Esophagus squamous epithelium (tissue), 5 donors: ENCODE measurements at regions not wholly inside any gene's neighbourhood (a gene's known extent, or its start where the extent isn't known, plus 50 kb on each side); places are given as distances from the start of the nearest gene placed in this dataset.

Experiments
- DNase-seq: peaks from one replicate; lab custom pipeline; 2025; lab: John Stamatoyannopoulos, UW
- H3K27ac ChIP-seq, 4 donors: fragments of 200-600 bp; sonication (generic); one replicate each; pipeline ENCODE4 v1.5.1; 2016 to 2019; ENCODE audit warnings: mild to moderate bottlenecking in 1 of 4
- H3K27me3 ChIP-seq, 4 donors: fragments of 200-600 bp; sonication (generic); 1 replicate in 3 of 4; 2 replicates in 1 of 4; pipeline versions ENCODE4 v1.5.1 to v1.6.0; 2017 to 2021; ENCODE audit warnings: antibody characterized with exemption in 1 of 4
- H3K36me3 ChIP-seq, 3 donors: fragments of 200-600 bp; sonication (generic); one replicate each; pipeline ENCODE4 v1.5.1; 2016 to 2019
- H3K4me1 ChIP-seq, 3 donors: fragments of 200-600 bp; sonication (generic); one replicate each; pipeline ENCODE4 v1.5.1; 2017 to 2019
- H3K4me3 ChIP-seq, 4 donors: fragments of 200-600 bp; sonication (generic); 1 replicate in 3 of 4; 2 replicates in 1 of 4; pipeline ENCODE4 v1.5.1; 2016 to 2019; ENCODE audit warnings: mild to moderate bottlenecking in 2 of 4, moderate library complexity in 1 of 4
- H3K9me3 ChIP-seq, 3 donors: fragments of 200-600 bp; sonication (generic); one replicate each; pipeline ENCODE4 v1.5.1; 2016 to 2019
- POLR2A ChIP-seq, 4 donors: fragments of 450-650 bp; IDR thresholded peaks; one replicate each; pipeline ENCODE4 v1.6.1; 2017; ENCODE audit warnings: antibody characterized with exemption in 4 of 4, mild to moderate bottlenecking in 4 of 4, moderate library complexity in 3 of 4
- WGBS, 2 donors: methylation state at CpG; one replicate each; pipeline ENCODE4 v1.1.5; 2018; 5-methylcytosine and 5-hydroxymethylcytosine counted together
- intact Hi-C: fragments of 100-400 bp; cut with DNase I; formaldehyde crosslinking; loops from one replicate; pipeline ENCODE4 v1.15.0; 2022
- TF ChIP-seq, protein P1 (sequence below), 6 experiments: fragments of 450-650 bp in 4 of 6; fragments of 200-600 bp in 2 of 6; sonication (generic) in 2 of 6; IDR thresholded peaks; one replicate each; pipeline ENCODE4 v1.5.1; 2016 to 2019; ENCODE audit warnings: antibody characterized with exemption in 6 of 6, mild to moderate bottlenecking in 4 of 6, moderate library complexity in 4 of 6
- donor health status: DM: yes; HTN: yes; CAD: no.

- Histone ChIP-seq H3K4me3 (no peak overlapping the region), H3K36me3 (no peaks in the 10 kb centered on the region), H3K9me3 (no peaks in the 10 kb centered on the region), H3K4me1 (peaks cover 0 to 10% (median 0%) of the 10 kb centered on the region in 3 donors), H3K27me3 (no peaks in the 10 kb centered on the region), H3K27ac (no peak overlapping the region)
- intact Hi-C loops, result no loop called here
- TF ChIP-seq, protein P1, sequence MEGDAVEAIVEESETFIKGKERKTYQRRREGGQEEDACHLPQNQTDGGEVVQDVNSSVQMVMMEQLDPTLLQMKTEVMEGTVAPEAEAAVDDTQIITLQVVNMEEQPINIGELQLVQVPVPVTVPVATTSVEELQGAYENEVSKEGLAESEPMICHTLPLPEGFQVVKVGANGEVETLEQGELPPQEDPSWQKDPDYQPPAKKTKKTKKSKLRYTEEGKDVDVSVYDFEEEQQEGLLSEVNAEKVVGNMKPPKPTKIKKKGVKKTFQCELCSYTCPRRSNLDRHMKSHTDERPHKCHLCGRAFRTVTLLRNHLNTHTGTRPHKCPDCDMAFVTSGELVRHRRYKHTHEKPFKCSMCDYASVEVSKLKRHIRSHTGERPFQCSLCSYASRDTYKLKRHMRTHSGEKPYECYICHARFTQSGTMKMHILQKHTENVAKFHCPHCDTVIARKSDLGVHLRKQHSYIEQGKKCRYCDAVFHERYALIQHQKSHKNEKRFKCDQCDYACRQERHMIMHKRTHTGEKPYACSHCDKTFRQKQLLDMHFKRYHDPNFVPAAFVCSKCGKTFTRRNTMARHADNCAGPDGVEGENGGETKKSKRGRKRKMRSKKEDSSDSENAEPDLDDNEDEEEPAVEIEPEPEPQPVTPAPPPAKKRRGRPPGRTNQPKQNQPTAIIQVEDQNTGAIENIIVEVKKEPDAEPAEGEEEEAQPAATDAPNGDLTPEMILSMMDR (IDR thresholded peaks at IDR 0.05), result no peak
- TF ChIP-seq POLR2A (IDR thresholded peaks at IDR 0.05), result no peak
- 52 to 62% methylated on average over 4 to 6 of the region's 6 CpGs for WGBS, 2 donors
- DNase-seq, result no peak
Measured at GRCh38 chr11:10982704-10983510, 125.1 kb upstream of the ZBED5 start.

GRCh38 chr11:10979529-10979928 lies 121.7 kb upstream of the ZBED5 start:
- Histone ChIP-seq H3K4me1 (peaks cover 0 to 10% (median 0%) of the 10 kb centered on the region in 3 donors), H3K4me3 (no peak overlapping the region), H3K27ac (no peak overlapping the region), H3K27me3 (no peaks in the 10 kb centered on the region), H3K36me3 (no peaks in the 10 kb centered on the region), H3K9me3 (no peaks in the 10 kb centered on the region)
- DNase-seq, result no peak
- WGBS, 2 donors, result 50 to 73% methylated on average over 3 of the region's 3 CpGs
- intact Hi-C loops, result no loop called here
- TF ChIP-seq POLR2A (IDR thresholded peaks at IDR 0.05), result no peak
- TF ChIP-seq, protein P1 (IDR thresholded peaks at IDR 0.05), result no peak

DNA sequence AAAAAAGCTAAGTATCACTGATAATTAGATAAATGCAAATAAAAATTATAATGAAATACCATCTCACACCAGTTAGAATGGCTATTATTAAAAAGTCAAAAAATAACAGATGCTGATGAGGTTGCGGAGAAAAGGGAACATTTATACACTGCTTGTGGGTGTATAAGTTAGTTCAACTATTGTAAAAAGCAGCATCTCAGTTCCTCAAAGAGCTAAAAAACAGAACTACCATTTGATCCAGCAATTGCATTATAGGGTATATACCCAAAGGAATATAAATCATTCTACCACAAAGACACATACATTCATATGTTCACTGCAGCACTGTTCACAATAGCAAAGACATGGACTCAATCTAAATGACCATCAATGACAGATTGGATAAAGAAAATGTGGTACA lies 120.3 kb upstream of the ZBED5 start:
- H3K36me3 ChIP-seq, result no peaks in the 10 kb centered on the region
- no peaks in the 10 kb centered on the region for H3K27me3 ChIP-seq
- no peak overlapping the region for H3K27ac ChIP-seq
- H3K9me3 ChIP-seq, result no peaks in the 10 kb centered on the region
- DNase-seq, result no peak
- TF ChIP-seq POLR2A (IDR thresholded peaks at IDR 0.05), result no peak
- TF ChIP-seq, protein P1 (IDR thresholded peaks at IDR 0.05), result no peak
- H3K4me3 ChIP-seq, result no peak overlapping the region
- intact Hi-C loops, result no loop called here
- WGBS, 2 donors, result 78 to 100% methylated on average over 1 of the region's 1 CpG
- H3K4me1 ChIP-seq, result peaks cover 0 to 8% (median 0%) of the 10 kb centered on the region in 3 donors

GRCh38 chr11:10975287-10975721 lies 117.5 kb upstream of the ZBED5 start:
- H3K9me3 ChIP-seq, result no peaks in the 10 kb centered on the region
- WGBS, 2 donors, result 24 to 28% methylated on average over 2 of the region's 2 CpGs
- no peak for DNase-seq
- H3K4me3 ChIP-seq, result no peak overlapping the region
- no peaks in the 10 kb centered on the region for H3K4me1 ChIP-seq
- H3K36me3 ChIP-seq, result no peaks in the 10 kb centered on the region
- intact Hi-C loops, result no loop called here
- no peak overlapping the region for H3K27ac ChIP-seq
- no peaks in the 10 kb centered on the region for H3K27me3 ChIP-seq
- TF ChIP-seq POLR2A (IDR thresholded peaks at IDR 0.05), result no peak
- TF ChIP-seq, protein P1 (IDR thresholded peaks at IDR 0.05), result no peak

- 58 to 64% methylated on average over 1 of the region's 1 CpG for WGBS, 2 donors
- intact Hi-C loops, result no loop called here
- no peaks in the 10 kb centered on the region for H3K9me3 ChIP-seq
- TF ChIP-seq, protein P1 (IDR thresholded peaks at IDR 0.05), result no peak
- no peak for TF ChIP-seq POLR2A (IDR thresholded peaks at IDR 0.05)
- no peak for DNase-seq
- H3K27me3 ChIP-seq, result no peaks in the 10 kb centered on the region
- no peak overlapping the region for H3K4me3 ChIP-seq
- H3K4me1 ChIP-seq, result no peaks in the 10 kb centered on the region
- no peak overlapping the region for H3K27ac ChIP-seq
- H3K36me3 ChIP-seq, result no peaks in the 10 kb centered on the region
Measured at GRCh38 chr11:10973416-10973815, 115.6 kb upstream of the ZBED5 start.
